Loucy (cell line): ENCODE measurements at regions not wholly inside any gene's neighbourhood (a gene's known extent, or its start where the extent isn't known, plus 50 kb on each side); places are given as distances from the start of the nearest gene placed in this dataset.

Experiments used
- H2AFZ ChIP-seq: fragments of 200-600 bp; sonication (generic); 2 replicates; pipeline ENCODE4 v1.6.0; 2016; ENCODE audit warnings: antibody characterized with exemption, mild to moderate bottlenecking, low read length, moderate library complexity
- H3F3A ChIP-seq: fragments of 200-600 bp; 2 replicates; pipeline ENCODE4 v1.6.0; 2016; ENCODE audit warnings: antibody characterized with exemption, low read depth, mild to moderate bottlenecking
- H3K27me3 ChIP-seq: fragments of 200-600 bp; sonication (generic); 2 replicates; pipeline ENCODE4 v1.6.1; 2014; ENCODE audit warnings: low read length, mild to moderate bottlenecking; ENCODE audit not compliant: insufficient read depth, poor library complexity, severe bottlenecking
- H3K36me3 ChIP-seq: fragments of 200-600 bp; sonication (generic); 2 replicates; pipeline ENCODE4 v1.6.1; 2016; ENCODE audit warnings: low read length; ENCODE audit not compliant: insufficient read depth
- H3K4me1 ChIP-seq: fragments of 200-600 bp; sonication (generic); 2 replicates; pipeline ENCODE4 v1.5.1; 2014; ENCODE audit warnings: low read length, mild to moderate bottlenecking; ENCODE audit not compliant: insufficient read depth, poor library complexity, severe bottlenecking
- H3K4me2 ChIP-seq: fragments of 200-600 bp; sonication (generic); 2 replicates; pipeline ENCODE4 v1.6.0; 2014; ENCODE audit warnings: antibody characterized with exemption, low read length, low read depth, mild to moderate bottlenecking; ENCODE audit not compliant: poor library complexity, severe bottlenecking
- H3K4me3 ChIP-seq: fragments of 200-600 bp; sonication (generic); 2 replicates; pipeline ENCODE4 v1.5.1; 2014; ENCODE audit warnings: low read length, mild to moderate bottlenecking, mixed read lengths; ENCODE audit not compliant: poor library complexity, severe bottlenecking
- H3K79me2 ChIP-seq: fragments of 200-600 bp; sonication (generic); 2 replicates; pipeline ENCODE4 v1.6.1; 2014; ENCODE audit warnings: low read length; ENCODE audit not compliant: insufficient read depth
- H3K9ac ChIP-seq: fragments of 200-600 bp; sonication (generic); 2 replicates; pipeline ENCODE4 v1.6.0; 2014; ENCODE audit warnings: mild to moderate bottlenecking, low read depth, low read length, moderate library complexity; ENCODE audit not compliant: poor library complexity, severe bottlenecking
- H3K9me2 ChIP-seq: fragments of 200-600 bp; sonication (generic); replicated peaks from 2 replicates; pipeline ENCODE4 v1.6.1; 2016; ENCODE audit warnings: low read depth, low read length, mixed read lengths
- H3K9me3 ChIP-seq: fragments of 200-600 bp; sonication (generic); 2 replicates; pipeline ENCODE4 v1.6.1; 2014; ENCODE audit warnings: mild to moderate bottlenecking, antibody characterized with exemption, low read length, low read depth; ENCODE audit not compliant: insufficient read depth
- H4K20me1 ChIP-seq: fragments of 200-600 bp; sonication (generic); 2 replicates; pipeline ENCODE4 v1.6.0; 2014; ENCODE audit warnings: antibody characterized with exemption, low read length, mild to moderate bottlenecking; ENCODE audit not compliant: insufficient read depth, poor library complexity, severe bottlenecking
- EZH2phosphoT487 ChIP-seq: fragments of 200-600 bp; IDR thresholded peaks from 2 replicates; pipeline ENCODE4 v1.6.1; 2018; ENCODE audit warnings: antibody characterized with exemption, mild to moderate bottlenecking, moderate library complexity, borderline replicate concordance
- TF ChIP-seq, protein P1 (sequence below): fragments of 200-600 bp; sonication (generic); conservative IDR thresholded peaks from 2 replicates; pipeline ENCODE4 v1.5.1; 2014; ENCODE audit warnings: mild to moderate bottlenecking, antibody characterized with exemption, low read length

DNA sequence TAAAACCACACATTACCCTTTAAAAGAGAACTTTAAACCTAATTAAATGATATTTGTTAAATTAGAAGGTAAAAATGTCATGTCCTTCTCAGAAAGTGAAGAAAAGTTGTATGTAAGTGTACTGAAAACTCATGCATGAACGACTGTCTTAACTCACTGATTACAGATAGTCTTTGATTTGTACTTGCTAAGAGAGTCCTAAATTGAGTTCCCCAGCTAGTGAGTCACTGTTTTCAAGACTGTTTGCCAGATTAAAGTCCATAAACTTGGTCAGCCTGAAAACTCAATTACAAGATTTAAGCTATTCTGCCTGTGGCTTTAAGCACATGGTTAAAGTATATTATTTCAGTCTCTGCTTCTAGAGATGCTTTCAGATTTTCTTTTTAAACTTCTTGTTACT lies 124.9 kb upstream of the ZCCHC13 start:
- TF ChIP-seq EZH2phosphoT487 = no peak
- TF ChIP-seq, protein P1, sequence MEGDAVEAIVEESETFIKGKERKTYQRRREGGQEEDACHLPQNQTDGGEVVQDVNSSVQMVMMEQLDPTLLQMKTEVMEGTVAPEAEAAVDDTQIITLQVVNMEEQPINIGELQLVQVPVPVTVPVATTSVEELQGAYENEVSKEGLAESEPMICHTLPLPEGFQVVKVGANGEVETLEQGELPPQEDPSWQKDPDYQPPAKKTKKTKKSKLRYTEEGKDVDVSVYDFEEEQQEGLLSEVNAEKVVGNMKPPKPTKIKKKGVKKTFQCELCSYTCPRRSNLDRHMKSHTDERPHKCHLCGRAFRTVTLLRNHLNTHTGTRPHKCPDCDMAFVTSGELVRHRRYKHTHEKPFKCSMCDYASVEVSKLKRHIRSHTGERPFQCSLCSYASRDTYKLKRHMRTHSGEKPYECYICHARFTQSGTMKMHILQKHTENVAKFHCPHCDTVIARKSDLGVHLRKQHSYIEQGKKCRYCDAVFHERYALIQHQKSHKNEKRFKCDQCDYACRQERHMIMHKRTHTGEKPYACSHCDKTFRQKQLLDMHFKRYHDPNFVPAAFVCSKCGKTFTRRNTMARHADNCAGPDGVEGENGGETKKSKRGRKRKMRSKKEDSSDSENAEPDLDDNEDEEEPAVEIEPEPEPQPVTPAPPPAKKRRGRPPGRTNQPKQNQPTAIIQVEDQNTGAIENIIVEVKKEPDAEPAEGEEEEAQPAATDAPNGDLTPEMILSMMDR = no peak
- Histone ChIP-seq H3K4me2 (no peak overlapping the region), H3F3A (no peaks in the 10 kb centered on the region), H2AFZ (no peak overlapping the region), H3K9me3 (no peaks in the 10 kb centered on the region), H3K79me2 (no peaks in the 10 kb centered on the region), H3K4me1 (no peaks in the 10 kb centered on the region), H3K9ac (no peak overlapping the region), H4K20me1 (no peaks in the 10 kb centered on the region), H3K36me3 (no peaks in the 10 kb centered on the region), H3K27me3 (no peaks in the 10 kb centered on the region), H3K9me2 (no peaks in the 10 kb centered on the region), H3K4me3 (no peak overlapping the region)

- Histone ChIP-seq H3K9me2 (no peaks in the 10 kb centered on the region), H3K27me3 (no peaks in the 10 kb centered on the region), H3K36me3 (no peaks in the 10 kb centered on the region), H3K4me1 (no peaks in the 10 kb centered on the region), H3K9me3 (no peaks in the 10 kb centered on the region), H4K20me1 (no peaks in the 10 kb centered on the region), H3K4me2 (no peak overlapping the region), H2AFZ (no peak overlapping the region), H3K9ac (no peak overlapping the region), H3F3A (no peaks in the 10 kb centered on the region), H3K79me2 (no peaks in the 10 kb centered on the region), H3K4me3 (no peak overlapping the region)
- TF ChIP-seq, protein P1 = no peak
- no peak for TF ChIP-seq EZH2phosphoT487
Measured at GRCh38 chrX:74178536-74178935, 125.4 kb upstream of the ZCCHC13 start.

- Histone ChIP-seq H3K4me2 (no peak overlapping the region), H2AFZ (no peak overlapping the region)
- TF ChIP-seq EZH2phosphoT487 = no peak
- TF ChIP-seq, protein P1 = no peak
Measured at GRCh38 chrX:74171465-74171864, 132.5 kb upstream of the ZCCHC13 start.

More at GRCh38 chrX:74171465-74171864, 132.5 kb upstream of the ZCCHC13 start:
- H4K20me1 ChIP-seq = no peaks in the 10 kb centered on the region
- no peaks in the 10 kb centered on the region for H3K79me2 ChIP-seq
- no peaks in the 10 kb centered on the region for H3K27me3 ChIP-seq
- H3K9ac ChIP-seq = no peak overlapping the region
- H3F3A ChIP-seq = no peaks in the 10 kb centered on the region
- no peaks in the 10 kb centered on the region for H3K4me1 ChIP-seq
- H3K36me3 ChIP-seq = no peaks in the 10 kb centered on the region
- H3K9me2 ChIP-seq = no peaks in the 10 kb centered on the region
- H3K9me3 ChIP-seq = no peaks in the 10 kb centered on the region
- no peak overlapping the region for H3K4me3 ChIP-seq
